HEK293 (cell line): ENCODE measurements at regions not wholly inside any gene's neighbourhood (a gene's known extent, or its start where the extent isn't known, plus 50 kb on each side); places are given as distances from the start of the nearest gene placed in this dataset.

Experiments
- CTCF ChIA-PET: fragments of 350-600 bp; formaldehyde crosslinking; extraction: SDS; loops from one replicate; lab custom pipeline; 2021; ENCODE audit warnings: antibody characterized with exemption; lab: Yijun Ruan, JAX
- POLR2A ChIA-PET: fragments of 300-600 bp; formaldehyde crosslinking; extraction: SDS; loops from one replicate; lab custom pipeline; 2020; ENCODE audit warnings: antibody characterized with exemption, inconsistent platforms; lab: Yijun Ruan, JAX
- H3K27ac ChIP-seq: fragments of 200-500 bp; sonication (Bioruptor generic); 2 replicates; pipeline ENCODE4 v1.5.1; 2014; ENCODE audit warnings: low read depth, low read length, control low read depth, inconsistent platforms; ENCODE audit errors: extremely low read depth
- H3K36me3 ChIP-seq, 2 experiments: fragments of 200-500 bp in 1 of 2; sonication (Bioruptor generic) in 1 of 2; 1 replicate in 1 of 2; 2 replicates in 1 of 2; pipeline ENCODE4 v1.5.1; 2014 to 2017; ENCODE audit warnings: inconsistent platforms in 2 of 2, low read length in 2 of 2; ENCODE audit not compliant: control insufficient read depth in 2 of 2, insufficient read depth in 1 of 2
- H3K4me1 ChIP-seq: fragments of 200-500 bp; sonication (Bioruptor generic); 2 replicates; pipeline ENCODE4 v1.5.1; 2014; ENCODE audit warnings: mild to moderate bottlenecking, low read length, inconsistent platforms; ENCODE audit not compliant: control insufficient read depth, insufficient read depth
- H3K4me3 ChIP-seq: 2 replicates; pipeline ENCODE4 v1.5.1; 2011; ENCODE audit warnings: low read depth, mild to moderate bottlenecking, control low read depth, low read length, moderate library complexity
- H3K9me3 ChIP-seq: fragments of 200-500 bp; sonication (Bioruptor generic); 2 replicates; pipeline ENCODE4 v1.5.1; 2014; ENCODE audit warnings: low read depth, low read length, inconsistent platforms; ENCODE audit not compliant: control insufficient read depth, insufficient read depth
- HOXC10 ChIP-seq: sonication (generic); formaldehyde crosslinking; IDR thresholded peaks from 2 replicates; pipeline ENCODE4 v1.8.1; 2023; ENCODE audit warnings: mild to moderate bottlenecking, missing genetic modification reagents
- KLF10 ChIP-seq: fragments of 450-650 bp; IDR thresholded peaks from 2 replicates; pipeline ENCODE4 v1.5.1; 2018; ENCODE audit warnings: missing biosample characterization, mild to moderate bottlenecking, missing genetic modification characterization
- PBX3 ChIP-seq: sonication (generic); formaldehyde crosslinking; IDR thresholded peaks from 2 replicates; pipeline ENCODE4 v1.8.1; 2022; ENCODE audit warnings: mild to moderate bottlenecking, moderate library complexity, missing genetic modification reagents
- PRDM1 ChIP-seq: fragments of 450-650 bp; formaldehyde crosslinking; IDR thresholded peaks from 2 replicates; pipeline ENCODE4; 2016; ENCODE audit warnings: missing biosample characterization, missing genetic modification characterization
- REPIN1 ChIP-seq: fragments of 450-650 bp; formaldehyde crosslinking; IDR thresholded peaks from 2 replicates; pipeline ENCODE4 v1.5.1; 2017; ENCODE audit warnings: missing biosample characterization, missing genetic modification characterization, low read depth
- SP3 ChIP-seq: fragments of 450-650 bp; formaldehyde crosslinking; IDR thresholded peaks from 2 replicates; pipeline ENCODE4 v1.5.1; 2016; ENCODE audit warnings: missing biosample characterization, missing genetic modification characterization
- TCF7L2 ChIP-seq: IDR thresholded peaks from 2 replicates; pipeline ENCODE4 v1.6.1; 2011; ENCODE audit warnings: low read depth, mild to moderate bottlenecking, inconsistent platforms, low read length, moderate library complexity, borderline replicate concordance
- ZBTB44 ChIP-seq: fragments of 450-650 bp; IDR thresholded peaks from 2 replicates; pipeline ENCODE4 v1.5.1; 2018; ENCODE audit warnings: missing biosample characterization, mild to moderate bottlenecking, missing genetic modification characterization
- ZBTB6 ChIP-seq: fragments of 450-650 bp; formaldehyde crosslinking; IDR thresholded peaks from 2 replicates; pipeline ENCODE4 v1.5.1; 2017; ENCODE audit warnings: missing biosample characterization, missing genetic modification characterization
- ZNF10 ChIP-seq: fragments of 450-650 bp; formaldehyde crosslinking; IDR thresholded peaks from 2 replicates; pipeline ENCODE4 v1.5.1; 2017; ENCODE audit warnings: missing biosample characterization, missing genetic modification characterization
- ZNF138 ChIP-seq: fragments of 450-650 bp; formaldehyde crosslinking; IDR thresholded peaks from 2 replicates; pipeline ENCODE4 v1.5.1; 2016; ENCODE audit warnings: missing biosample characterization, missing genetic modification characterization, borderline replicate concordance
- ZNF292 ChIP-seq: fragments of 450-650 bp; formaldehyde crosslinking; IDR thresholded peaks from 2 replicates; pipeline ENCODE4 v1.5.1; 2016; ENCODE audit warnings: low read depth, missing biosample characterization, missing genetic modification characterization, borderline replicate concordance
- ZNF37A ChIP-seq: fragments of 450-650 bp; IDR thresholded peaks from 2 replicates; pipeline ENCODE4 v1.5.1; 2018; ENCODE audit warnings: missing biosample characterization, missing genetic modification characterization
- ZNF548 ChIP-seq: fragments of 450-650 bp; formaldehyde crosslinking; IDR thresholded peaks from 2 replicates; pipeline ENCODE4 v1.5.1; 2016; ENCODE audit warnings: missing biosample characterization, missing genetic modification characterization
- ZNF555 ChIP-seq: fragments of 450-650 bp; formaldehyde crosslinking; conservative IDR thresholded peaks from 2 replicates; pipeline ENCODE4 v1.5.1; 2017; ENCODE audit warnings: missing biosample characterization, mild to moderate bottlenecking, missing genetic modification characterization, inconsistent platforms
- ZNF600 ChIP-seq: fragments of 450-650 bp; formaldehyde crosslinking; IDR thresholded peaks from 2 replicates; pipeline ENCODE4 v1.5.1; 2016; ENCODE audit warnings: missing biosample characterization, missing genetic modification characterization
- ZNF626 ChIP-seq: fragments of 450-650 bp; sonication (Bioruptor Pico); formaldehyde crosslinking; IDR thresholded peaks from 2 replicates; pipeline ENCODE4 v1.5.1; 2018; ENCODE audit warnings: missing biosample characterization, missing genetic modification characterization, inconsistent platforms
- ZNF660 ChIP-seq: fragments of 450-650 bp; IDR thresholded peaks from 2 replicates; pipeline ENCODE4 v1.5.1; 2018; ENCODE audit warnings: missing biosample characterization, mild to moderate bottlenecking, missing genetic modification characterization
- ZNF76 ChIP-seq: fragments of 450-650 bp; formaldehyde crosslinking; IDR thresholded peaks from 2 replicates; pipeline ENCODE4; 2016; ENCODE audit warnings: low read depth, missing biosample characterization, missing genetic modification characterization, borderline replicate concordance
- ZSCAN18 ChIP-seq: fragments of 450-650 bp; formaldehyde crosslinking; IDR thresholded peaks from 2 replicates; pipeline ENCODE4 v1.5.1; 2016; ENCODE audit warnings: missing biosample characterization, missing genetic modification characterization
- TF ChIP-seq, protein P1 (sequence below): fragments of 450-650 bp; formaldehyde crosslinking; optimal IDR thresholded peaks from 2 replicates; pipeline ENCODE3; 2016; ENCODE audit warnings: missing biosample characterization, mild to moderate bottlenecking, missing genetic modification characterization
- TF ChIP-seq, protein P2 (sequence below): fragments of 450-650 bp; formaldehyde crosslinking; IDR thresholded peaks from 2 replicates; pipeline ENCODE4 v1.5.1; 2016; ENCODE audit warnings: missing biosample characterization, missing genetic modification characterization
- TF ChIP-seq, protein P3 (sequence below): fragments of 450-650 bp; formaldehyde crosslinking; IDR thresholded peaks from 2 replicates; pipeline ENCODE4 v1.5.1; 2016; ENCODE audit warnings: missing biosample characterization, missing genetic modification characterization

DNA sequence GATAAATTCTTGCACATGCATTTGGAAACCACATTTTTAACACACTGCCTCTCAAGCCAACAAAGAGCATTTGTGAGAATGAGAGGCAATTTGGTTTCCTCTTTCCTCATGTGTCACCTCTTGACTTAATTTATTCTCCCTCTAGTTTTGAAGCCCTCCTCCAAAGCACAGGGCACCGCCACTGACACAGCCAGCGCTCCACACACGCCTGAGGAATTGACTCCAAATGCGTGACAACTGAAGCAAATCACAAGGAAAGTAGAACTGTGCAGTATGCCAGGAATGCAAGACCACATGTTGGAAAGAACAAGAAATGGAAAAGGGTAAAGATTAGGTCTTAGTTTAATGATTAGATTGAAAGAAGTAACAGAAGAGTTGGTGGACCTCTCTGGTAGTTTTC, 173.3 kb downstream of the LSM5 start:
- CTCF ChIA-PET, result no interaction called here
- POLR2A ChIA-PET, result no interaction called here
- Histone ChIP-seq H3K36me3 (no peaks in the 10 kb centered on the region), H3K4me3 (no peak overlapping the region), H3K4me1 (no peaks in the 10 kb centered on the region)
- TF ChIP-seq, protein P1, sequence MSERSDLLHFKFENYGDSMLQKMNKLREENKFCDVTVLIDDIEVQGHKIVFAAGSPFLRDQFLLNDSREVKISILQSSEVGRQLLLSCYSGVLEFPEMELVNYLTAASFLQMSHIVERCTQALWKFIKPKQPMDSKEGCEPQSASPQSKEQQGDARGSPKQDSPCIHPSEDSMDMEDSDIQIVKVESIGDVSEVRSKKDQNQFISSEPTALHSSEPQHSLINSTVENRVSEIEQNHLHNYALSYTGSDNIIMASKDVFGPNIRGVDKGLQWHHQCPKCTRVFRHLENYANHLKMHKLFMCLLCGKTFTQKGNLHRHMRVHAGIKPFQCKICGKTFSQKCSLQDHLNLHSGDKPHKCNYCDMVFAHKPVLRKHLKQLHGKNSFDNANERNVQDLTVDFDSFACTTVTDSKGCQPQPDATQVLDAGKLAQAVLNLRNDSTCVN (tag by site-specific recombination), result no peak
- TF ChIP-seq PBX3 (no peak), ZNF10 (tag by site-specific recombination) (no peak), PRDM1 (tag by site-specific recombination) (no peak), ZBTB44 (tag by site-specific recombination) (no peak), ZNF76 (no peak), REPIN1 (tag by site-specific recombination) (no peak), TCF7L2 (no peak)
- TF ChIP-seq, all 188 proteins: peak for 0
- Histone ChIP-seq H3K9me3 (no peaks in the 10 kb centered on the region), H3K27ac (no peak overlapping the region)

DNA sequence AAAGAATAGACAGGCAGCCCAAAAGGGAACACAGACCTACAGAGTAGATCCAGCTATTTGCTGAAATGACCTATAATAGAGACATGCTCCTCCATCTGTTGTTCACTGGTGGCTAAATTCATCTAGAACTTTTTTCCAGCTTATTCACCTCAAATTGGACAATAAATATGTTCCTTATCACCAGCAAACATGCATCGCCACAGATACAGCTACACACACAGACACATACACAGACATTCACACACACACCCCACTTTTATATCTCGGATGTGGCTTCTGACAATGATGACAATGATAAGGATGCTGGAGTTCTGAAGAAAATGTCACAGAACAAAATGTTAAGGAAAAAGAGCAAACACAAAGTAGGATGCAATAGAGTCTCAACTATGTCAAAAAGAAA, 175.4 kb downstream of the LSM5 start:
- ChIA-PET CTCF (no interaction called here), POLR2A (no interaction called here)
- Histone ChIP-seq H3K4me1 (no peaks in the 10 kb centered on the region), H3K27ac (no peak overlapping the region), H3K4me3 (no peak overlapping the region), H3K36me3 (no peaks in the 10 kb centered on the region), H3K9me3 (no peaks in the 10 kb centered on the region)
- TF ChIP-seq ZNF37A (tag by site-specific recombination), result no peak
- TF ChIP-seq ZNF660 (tag by site-specific recombination), result no peak
- no peak for TF ChIP-seq ZBTB6
- TF ChIP-seq KLF10 (tag by site-specific recombination), result no peak
- no peak for TF ChIP-seq ZNF292 (tag by site-specific recombination)
- no peak for TF ChIP-seq ZNF626 (tag by site-specific recombination)
- TF ChIP-seq, protein P2, sequence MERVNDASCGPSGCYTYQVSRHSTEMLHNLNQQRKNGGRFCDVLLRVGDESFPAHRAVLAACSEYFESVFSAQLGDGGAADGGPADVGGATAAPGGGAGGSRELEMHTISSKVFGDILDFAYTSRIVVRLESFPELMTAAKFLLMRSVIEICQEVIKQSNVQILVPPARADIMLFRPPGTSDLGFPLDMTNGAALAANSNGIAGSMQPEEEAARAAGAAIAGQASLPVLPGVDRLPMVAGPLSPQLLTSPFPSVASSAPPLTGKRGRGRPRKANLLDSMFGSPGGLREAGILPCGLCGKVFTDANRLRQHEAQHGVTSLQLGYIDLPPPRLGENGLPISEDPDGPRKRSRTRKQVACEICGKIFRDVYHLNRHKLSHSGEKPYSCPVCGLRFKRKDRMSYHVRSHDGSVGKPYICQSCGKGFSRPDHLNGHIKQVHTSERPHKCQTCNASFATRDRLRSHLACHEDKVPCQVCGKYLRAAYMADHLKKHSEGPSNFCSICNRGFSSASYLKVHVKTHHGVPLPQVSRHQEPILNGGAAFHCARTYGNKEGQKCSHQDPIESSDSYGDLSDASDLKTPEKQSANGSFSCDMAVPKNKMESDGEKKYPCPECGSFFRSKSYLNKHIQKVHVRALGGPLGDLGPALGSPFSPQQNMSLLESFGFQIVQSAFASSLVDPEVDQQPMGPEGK (tag by site-specific recombination), result no peak
- no peak for TF ChIP-seq HOXC10 (CRISPR knock-in tag)
- no peak for TF ChIP-seq ZNF138
- no peak for TF ChIP-seq SP3 (tag by site-specific recombination)
- TF ChIP-seq ZSCAN18 (tag by site-specific recombination), result no peak
- TF ChIP-seq ZNF555 (tag by site-specific recombination), result no peak
- no peak for TF ChIP-seq ZNF548
- no peak for TF ChIP-seq ZNF600 (tag by site-specific recombination)
- TF ChIP-seq, protein P3, sequence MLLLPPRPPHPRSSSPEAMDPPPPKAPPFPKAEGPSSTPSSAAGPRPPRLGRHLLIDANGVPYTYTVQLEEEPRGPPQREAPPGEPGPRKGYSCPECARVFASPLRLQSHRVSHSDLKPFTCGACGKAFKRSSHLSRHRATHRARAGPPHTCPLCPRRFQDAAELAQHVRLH (tag by site-specific recombination), result no peak
